ENCODE measurements at regions not wholly inside any gene's neighbourhood (a gene's known extent, or its start where the extent isn't known, plus 50 kb on each side); places are given as distances from the start of the nearest gene placed in this dataset.

DNA sequence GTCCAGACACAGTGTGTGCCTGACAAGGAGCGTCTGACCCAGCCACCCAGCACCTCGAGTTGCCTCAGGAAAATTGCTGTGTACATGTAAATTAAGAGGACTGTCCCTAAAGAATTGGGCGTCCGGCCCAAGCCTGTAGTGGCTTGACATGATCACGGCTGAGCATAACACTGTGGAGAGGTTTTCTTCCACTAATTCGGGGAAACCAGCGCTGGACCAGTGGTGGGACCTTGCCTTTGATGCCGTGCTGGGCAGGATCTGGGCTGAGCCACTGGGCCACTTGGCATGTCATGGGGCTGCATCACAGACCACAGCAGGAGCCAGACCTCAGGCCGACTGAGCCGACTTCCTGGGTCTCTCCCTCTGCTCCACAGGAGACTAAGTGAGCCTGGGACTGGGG is 282.5 kb downstream of the GLRX3 start:
- Histone ChIP-seq H3K4me3 (no peak overlapping the region), H3K36me3 (no peaks in the 10 kb centered on the region), H3K4me1 (no peaks in the 10 kb centered on the region), H3K27me3 (no peaks in the 10 kb centered on the region), H3K27ac (no peak overlapping the region), H3K9me3 (no peaks in the 10 kb centered on the region)
- WGBS (ENCODE audit: insufficient coverage, low coverage, low lambda C conversion rate, missing lambda C conversion rate), result 50% methylated on average over 2 of the region's 10 CpGs
- DNase-seq (no peak), ATAC-seq (no peak)
- TF ChIP-seq, protein P1, sequence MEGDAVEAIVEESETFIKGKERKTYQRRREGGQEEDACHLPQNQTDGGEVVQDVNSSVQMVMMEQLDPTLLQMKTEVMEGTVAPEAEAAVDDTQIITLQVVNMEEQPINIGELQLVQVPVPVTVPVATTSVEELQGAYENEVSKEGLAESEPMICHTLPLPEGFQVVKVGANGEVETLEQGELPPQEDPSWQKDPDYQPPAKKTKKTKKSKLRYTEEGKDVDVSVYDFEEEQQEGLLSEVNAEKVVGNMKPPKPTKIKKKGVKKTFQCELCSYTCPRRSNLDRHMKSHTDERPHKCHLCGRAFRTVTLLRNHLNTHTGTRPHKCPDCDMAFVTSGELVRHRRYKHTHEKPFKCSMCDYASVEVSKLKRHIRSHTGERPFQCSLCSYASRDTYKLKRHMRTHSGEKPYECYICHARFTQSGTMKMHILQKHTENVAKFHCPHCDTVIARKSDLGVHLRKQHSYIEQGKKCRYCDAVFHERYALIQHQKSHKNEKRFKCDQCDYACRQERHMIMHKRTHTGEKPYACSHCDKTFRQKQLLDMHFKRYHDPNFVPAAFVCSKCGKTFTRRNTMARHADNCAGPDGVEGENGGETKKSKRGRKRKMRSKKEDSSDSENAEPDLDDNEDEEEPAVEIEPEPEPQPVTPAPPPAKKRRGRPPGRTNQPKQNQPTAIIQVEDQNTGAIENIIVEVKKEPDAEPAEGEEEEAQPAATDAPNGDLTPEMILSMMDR (IDR thresholded peaks at IDR 0.05), result no peak
- no peak for TF ChIP-seq POLR2A (IDR thresholded peaks at IDR 0.05)
- intact Hi-C loops (cut with DNase I), result no loop called here

DNA sequence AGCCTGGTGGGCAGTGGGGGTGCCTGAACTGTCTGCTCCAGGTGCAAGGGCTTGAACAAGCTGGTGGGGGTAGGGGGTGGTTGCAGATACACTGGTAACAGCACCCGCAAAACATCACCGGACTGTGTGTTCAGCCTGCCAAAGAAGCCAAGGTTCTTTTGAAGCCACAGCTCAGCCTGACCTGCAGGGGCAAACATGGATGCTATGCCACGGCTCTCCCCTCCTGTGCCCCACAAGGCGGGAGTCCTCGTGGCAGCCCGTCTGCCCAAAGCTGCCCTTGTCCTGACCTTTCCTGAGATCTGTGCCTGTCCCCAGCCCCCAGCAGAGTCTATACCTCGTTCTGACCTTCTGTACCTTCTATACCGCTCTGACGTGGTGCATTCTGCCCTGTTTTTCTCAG is 285.7 kb downstream of the GLRX3 start:
- DNase-seq (no peak), ATAC-seq (no peak)
- no peaks in the 10 kb centered on the region for H3K4me1 ChIP-seq
- intact Hi-C loops (cut with DNase I), result no loop called here
- no peak overlapping the region for H3K4me3 ChIP-seq
- no peaks in the 10 kb centered on the region for H3K9me3 ChIP-seq
- 44% methylated on average over 3 of the region's 9 CpGs for WGBS (ENCODE audit: insufficient coverage, low coverage, low lambda C conversion rate, missing lambda C conversion rate)
- no peaks in the 10 kb centered on the region for H3K27me3 ChIP-seq
- H3K27ac ChIP-seq, result no peak overlapping the region
- no peak for TF ChIP-seq POLR2A (IDR thresholded peaks at IDR 0.05)
- TF ChIP-seq, protein P1 (IDR thresholded peaks at IDR 0.05), result no peak
- H3K36me3 ChIP-seq, result no peaks in the 10 kb centered on the region

DNA sequence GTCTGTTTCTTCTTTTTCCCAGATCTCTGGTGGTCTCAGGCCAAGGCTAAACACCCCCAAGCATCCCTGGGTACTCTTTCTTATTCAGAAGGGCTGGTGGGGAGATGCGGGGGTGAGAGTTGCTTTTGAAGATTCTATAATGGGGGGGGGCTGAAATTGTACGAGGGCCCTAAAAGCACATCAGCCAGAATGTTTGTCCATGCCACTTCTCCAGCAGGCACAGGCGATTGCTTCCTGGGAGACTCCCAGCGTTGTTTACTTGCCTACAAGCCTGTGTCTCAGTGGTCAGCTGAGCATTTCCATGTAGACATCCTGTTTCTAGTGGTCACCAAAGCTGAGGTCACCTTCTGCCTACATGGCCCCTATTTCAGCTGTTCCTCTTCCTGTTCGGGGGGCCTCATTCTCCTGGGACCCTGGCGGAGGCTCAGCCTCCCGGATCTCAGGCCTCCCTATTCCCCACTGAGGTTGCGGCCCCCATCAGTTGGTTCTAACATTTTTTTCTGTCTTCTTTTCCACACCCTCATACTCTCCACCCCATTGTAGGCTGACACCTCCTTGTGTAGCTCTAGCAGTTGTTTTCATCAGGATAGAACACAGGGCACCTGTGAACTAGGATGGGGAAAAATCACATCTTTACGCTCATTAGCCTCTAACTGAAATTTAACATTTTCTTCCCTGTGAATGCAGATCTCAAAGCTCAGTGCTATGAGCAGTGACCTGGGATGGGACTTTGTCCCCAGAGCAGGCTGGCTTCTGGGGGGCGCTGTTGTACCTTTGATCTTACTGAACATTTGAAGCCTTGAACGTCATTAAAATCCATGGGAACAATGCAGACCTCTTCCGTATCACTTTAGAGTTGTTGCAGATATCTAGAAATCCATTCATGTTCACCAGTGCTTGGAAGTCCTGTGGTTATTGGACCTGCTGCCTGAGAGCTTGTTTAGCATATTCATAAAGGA is 286.5 kb downstream of the GLRX3 start:
- 59% methylated on average over 10 of the region's 12 CpGs for WGBS (ENCODE audit: insufficient coverage, low coverage, low lambda C conversion rate, missing lambda C conversion rate)
- Histone ChIP-seq H3K27me3 (no peaks in the 10 kb centered on the region), H3K4me1 (no peaks in the 10 kb centered on the region), H3K36me3 (no peaks in the 10 kb centered on the region), H3K9me3 (no peaks in the 10 kb centered on the region), H3K27ac (no peak overlapping the region), H3K4me3 (no peak overlapping the region)
- DNase-seq, result no peak
- ATAC-seq, result no peak
- TF ChIP-seq, protein P1 (IDR thresholded peaks at IDR 0.05), result no peak
- TF ChIP-seq POLR2A (IDR thresholded peaks at IDR 0.05), result no peak
- intact Hi-C loops (cut with DNase I), result no loop called here

DNA sequence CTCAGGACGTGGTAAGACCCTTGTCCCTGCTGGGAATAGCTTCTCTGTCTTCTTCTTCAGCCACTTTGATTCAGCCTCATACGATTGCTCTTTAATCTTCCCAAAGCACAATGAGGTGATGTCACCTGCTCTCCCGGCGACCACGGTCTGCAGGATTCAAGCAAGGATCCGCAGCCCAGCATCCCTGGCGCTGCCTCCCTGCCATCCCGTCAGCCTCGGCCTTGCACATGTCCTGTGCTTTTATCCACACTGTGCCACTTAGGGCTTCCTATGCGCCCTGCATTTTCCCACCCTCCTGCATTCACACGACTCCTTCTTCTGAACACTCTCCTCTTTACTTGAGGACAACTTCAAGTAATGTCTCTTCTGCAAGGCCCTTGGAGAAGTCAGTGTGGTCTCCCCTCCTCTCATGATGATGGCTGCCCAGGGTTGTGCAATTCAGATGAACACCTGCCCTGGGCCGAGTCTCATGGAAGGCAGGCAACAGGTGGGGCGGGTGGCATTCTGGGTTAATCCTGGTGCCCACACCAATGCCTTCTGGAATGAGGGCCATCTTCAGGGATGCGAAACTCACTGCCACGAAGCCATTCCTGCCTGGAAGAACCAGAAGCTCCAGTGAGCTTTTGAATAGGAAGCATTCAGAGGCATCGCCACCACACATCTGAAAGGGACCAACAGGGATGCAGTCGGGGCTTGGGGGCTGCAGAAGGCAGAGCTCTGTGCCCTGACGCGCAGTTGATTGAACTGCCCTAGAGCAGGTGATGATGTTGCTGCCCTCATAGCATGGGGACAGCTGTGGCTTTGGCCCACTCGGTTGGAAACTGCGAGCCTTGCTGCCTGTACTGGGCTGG is 287.5 kb downstream of the GLRX3 start:
- intact Hi-C loops (cut with DNase I), result no loop called here
- no peaks in the 10 kb centered on the region for H3K4me1 ChIP-seq
- no peaks in the 10 kb centered on the region for H3K27me3 ChIP-seq
- no peak overlapping the region for H3K4me3 ChIP-seq
- H3K9me3 ChIP-seq, result no peaks in the 10 kb centered on the region
- DNase-seq (no peak), ATAC-seq (no peak)
- WGBS (ENCODE audit: insufficient coverage, low coverage, low lambda C conversion rate, missing lambda C conversion rate), result 65% methylated on average over 13 of the region's 21 CpGs
- H3K36me3 ChIP-seq, result no peaks in the 10 kb centered on the region
- TF ChIP-seq POLR2A (IDR thresholded peaks at IDR 0.05), result no peak
- TF ChIP-seq, protein P1 (IDR thresholded peaks at IDR 0.05), result no peak
- no peak overlapping the region for H3K27ac ChIP-seq

Data from right lobe of liver (tissue), 6 donors.